Endothelial cell (in vitro differentiated cells): ENCODE measurements at regions not wholly inside any gene's neighbourhood (a gene's known extent, or its start where the extent isn't known, plus 50 kb on each side); places are given as distances from the start of the nearest gene placed in this dataset.

ENCODE experiments used
- DNase-seq: peaks from one replicate; pipeline ENCODE4 v3.0.0; 2021; ENCODE audit warnings: low spot score
- H3K27ac Mint-ChIP-seq: one replicate; pipeline ENCODE4 v1.8.0; 2021; ENCODE audit warnings: mixed read lengths, inconsistent platforms; ENCODE audit not compliant: unreplicated experiment
- H3K27me3 Mint-ChIP-seq: one replicate; pipeline ENCODE4 v1.8.0; 2021; ENCODE audit warnings: mild to moderate bottlenecking, moderate library complexity, mixed read lengths, inconsistent platforms; ENCODE audit not compliant: unreplicated experiment
- H3K36me3 Mint-ChIP-seq: one replicate; pipeline ENCODE4 v1.8.0; 2021; ENCODE audit warnings: mild to moderate bottlenecking, low read depth, mixed read lengths, inconsistent platforms; ENCODE audit not compliant: unreplicated experiment
- H3K4me1 Mint-ChIP-seq: one replicate; pipeline ENCODE4 v1.8.0; 2021; ENCODE audit warnings: mild to moderate bottlenecking, mixed read lengths, inconsistent platforms; ENCODE audit not compliant: unreplicated experiment
- H3K4me3 Mint-ChIP-seq: one replicate; pipeline ENCODE4 v1.8.0; 2021; ENCODE audit warnings: mild to moderate bottlenecking, mixed read lengths, inconsistent platforms; ENCODE audit not compliant: unreplicated experiment
- H3K9me3 Mint-ChIP-seq: one replicate; pipeline ENCODE4 v1.8.0; 2021; ENCODE audit warnings: mixed read lengths, inconsistent platforms; ENCODE audit not compliant: unreplicated experiment
- CTCF ChIP-seq: fragments of 200-600 bp; sonication (generic); IDR thresholded peaks from one replicate; pipeline ENCODE4 v1.5.0; 2021; ENCODE audit warnings: antibody characterized with exemption; ENCODE audit not compliant: unreplicated experiment

DNA sequence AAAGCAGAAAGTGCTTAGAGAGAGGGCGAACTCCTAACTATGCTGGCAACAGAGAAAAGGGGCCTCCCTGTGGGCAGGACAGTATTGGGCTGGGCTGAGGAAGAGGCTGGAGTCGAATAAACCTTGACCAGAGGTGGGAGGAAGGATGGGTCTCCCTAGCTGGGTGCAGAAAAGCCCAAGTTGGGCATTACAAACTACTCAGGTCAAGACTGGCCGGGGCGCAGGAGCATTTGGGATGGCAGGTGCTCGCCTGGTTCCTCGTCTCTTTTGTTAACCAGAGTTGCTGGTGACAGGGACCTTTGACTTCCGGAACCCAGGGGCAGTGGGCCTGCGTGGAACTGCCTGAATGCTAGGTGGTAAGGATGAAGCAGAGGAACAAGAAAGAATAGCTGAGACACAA is 80.3 kb upstream of the SHISAL1 start:
- Mint-ChIP-seq H3K27me3 (peaks cover 11% of the 10 kb centered on the region), H3K9me3 (no peaks in the 10 kb centered on the region), H3K4me3 (no peak overlapping the region), H3K4me1 (peaks cover 2% of the 10 kb centered on the region), H3K36me3 (no peaks in the 10 kb centered on the region), H3K27ac (no peak overlapping the region)
- no peak for TF ChIP-seq CTCF
- no peak for DNase-seq

GRCh38 chr22:44392446-44392921 is 79.7 kb upstream of the SHISAL1 start:
- Mint-ChIP-seq H3K4me3 (no peak overlapping the region), H3K27me3 (peaks cover 11% of the 10 kb centered on the region), H3K36me3 (no peaks in the 10 kb centered on the region), H3K27ac (no peak overlapping the region), H3K4me1 (peaks cover 2% of the 10 kb centered on the region), H3K9me3 (no peaks in the 10 kb centered on the region)
- no peak for DNase-seq
- no peak for TF ChIP-seq CTCF

- no peak overlapping the region for H3K27ac Mint-ChIP-seq
- DNase-seq = no peak
- H3K4me3 Mint-ChIP-seq = no peak overlapping the region
- H3K27me3 Mint-ChIP-seq = peaks cover 10% of the 10 kb centered on the region
- H3K9me3 Mint-ChIP-seq = no peaks in the 10 kb centered on the region
- H3K36me3 Mint-ChIP-seq = no peaks in the 10 kb centered on the region
- H3K4me1 Mint-ChIP-seq = peaks cover 2% of the 10 kb centered on the region
- TF ChIP-seq CTCF = no peak
Measured at GRCh38 chr22:44391481-44392445, 79.0 kb upstream of the SHISAL1 start.

DNA sequence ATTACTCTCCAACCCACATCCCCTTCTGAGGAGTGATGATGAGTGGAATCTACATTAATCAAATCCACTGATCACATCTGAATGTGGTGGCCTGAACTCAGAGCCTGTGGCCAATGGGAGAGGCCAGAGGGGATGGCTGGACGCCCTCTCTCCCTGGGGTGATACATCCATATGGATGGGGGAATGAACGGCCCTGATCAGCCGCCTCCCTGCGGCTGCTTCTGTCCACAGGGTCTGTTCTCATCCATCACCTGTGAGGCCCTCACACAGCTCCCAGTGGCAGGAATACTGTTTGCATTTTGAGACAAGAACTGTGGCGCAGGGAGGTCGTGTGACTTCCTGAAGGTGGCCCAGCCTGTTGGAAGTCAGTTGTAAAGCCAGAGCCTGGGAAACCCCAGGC is 78.3 kb upstream of the SHISAL1 start:
- Mint-ChIP-seq H3K9me3 (no peaks in the 10 kb centered on the region), H3K27ac (no peak overlapping the region), H3K27me3 (peaks cover 12% of the 10 kb centered on the region), H3K4me1 (peaks cover 2% of the 10 kb centered on the region), H3K4me3 (no peak overlapping the region), H3K36me3 (no peaks in the 10 kb centered on the region)
- TF ChIP-seq CTCF = no peak
- no peak for DNase-seq

- no peak for TF ChIP-seq CTCF
- H3K4me1 Mint-ChIP-seq = no peaks in the 10 kb centered on the region
- H3K36me3 Mint-ChIP-seq = no peaks in the 10 kb centered on the region
- no peak overlapping the region for H3K4me3 Mint-ChIP-seq
- H3K9me3 Mint-ChIP-seq = no peaks in the 10 kb centered on the region
- peaks cover 12% of the 10 kb centered on the region for H3K27me3 Mint-ChIP-seq
- H3K27ac Mint-ChIP-seq = no peak overlapping the region
- DNase-seq = no peak
Measured at GRCh38 chr22:44390613-44390970, 77.8 kb upstream of the SHISAL1 start.
